Breast epithelium (tissue), 4 donors: ENCODE measurements at regions not wholly inside any gene's neighbourhood (a gene's known extent, or its start where the extent isn't known, plus 50 kb on each side); places are given as distances from the start of the nearest gene placed in this dataset.

Experiments
- DNase-seq, 2 donors: peaks; one replicate each; pipeline ENCODE4 v3.0.0-alpha.2; 2019; ENCODE audit warnings: low spot score in 2 of 2
- H3K27ac ChIP-seq, 2 donors: fragments of 200-600 bp; sonication (generic) in 1 of 2; one replicate each; pipeline ENCODE4 v1.5.1; 2016 to 2019; ENCODE audit warnings: mild to moderate bottlenecking in 1 of 2
- H3K27me3 ChIP-seq, 2 donors: fragments of 200-600 bp; sonication (generic) in 1 of 2; one replicate each; pipeline versions ENCODE4 v1.5.1 to v1.6.0; 2017 to 2019; ENCODE audit warnings: control low read depth in 1 of 2, mild to moderate bottlenecking in 1 of 2
- H3K36me3 ChIP-seq: fragments of 200-600 bp; one replicate; pipeline ENCODE4 v1.5.1; 2019
- H3K4me1 ChIP-seq, 2 donors: fragments of 200-600 bp; sonication (generic); one replicate each; pipeline ENCODE4 v1.5.1; 2016 to 2019; ENCODE audit warnings: control low read depth in 1 of 2
- H3K4me3 ChIP-seq, 3 donors: fragments of 200-600 bp; sonication (generic); 1 replicate in 2 of 3; 2 replicates in 1 of 3; pipeline ENCODE4 v1.5.1; 2016 to 2019; ENCODE audit warnings: mild to moderate bottlenecking in 3 of 3, moderate library complexity in 2 of 3
- H3K9me3 ChIP-seq, 2 donors: fragments of 200-600 bp; sonication (generic) in 1 of 2; one replicate each; pipeline ENCODE4 v1.5.1; 2016 to 2019; ENCODE audit warnings: control low read depth in 1 of 2
- POLR2A ChIP-seq: fragments of 450-650 bp; IDR thresholded peaks from one replicate; pipeline ENCODE4 v1.6.1; 2016; ENCODE audit warnings: antibody characterized with exemption, mild to moderate bottlenecking, moderate library complexity
- POLR2AphosphoS5 ChIP-seq, 3 donors: sonication (generic); formaldehyde crosslinking; IDR thresholded peaks; one replicate each; pipeline ENCODE4 v1.6.1; 2017; ENCODE audit warnings: antibody characterized with exemption in 3 of 3
- intact Hi-C: fragments of 100-400 bp; cut with DNase I; formaldehyde crosslinking; loops from one replicate; pipeline ENCODE4 v1.15.1; 2023; ENCODE audit warnings: low total_unique reads
- TF ChIP-seq, protein P1 (sequence below), 3 donors: fragments of 450-650 bp; IDR thresholded peaks; one replicate each; pipeline ENCODE4 v1.5.1; 2016 to 2017; ENCODE audit warnings: antibody characterized with exemption in 3 of 3, mild to moderate bottlenecking in 3 of 3, moderate library complexity in 3 of 3

DNA sequence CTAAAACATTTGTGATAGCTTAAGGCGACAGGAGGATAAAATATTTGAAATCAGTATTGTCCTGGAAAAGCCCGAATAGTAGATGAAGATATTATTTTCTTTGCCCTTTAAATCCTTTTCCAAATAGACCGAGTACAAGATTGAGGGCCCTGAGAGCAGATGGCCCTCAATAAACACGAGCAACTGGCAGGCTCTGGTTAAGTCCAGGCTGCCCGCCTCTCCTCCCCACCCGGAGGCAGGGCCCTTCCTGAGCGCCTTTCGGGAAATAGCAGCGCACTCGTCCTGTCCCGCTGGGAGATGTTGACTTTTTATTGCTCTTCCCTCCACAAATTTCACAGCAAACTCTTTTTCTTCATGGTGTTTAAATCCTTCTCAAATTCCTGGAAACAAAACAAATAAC is 50.8 kb upstream of the MAX start:
- no peaks in the 10 kb centered on the region for H3K27me3 ChIP-seq
- DNase-seq, result no peak
- no peak overlapping the region for H3K4me3 ChIP-seq
- no peaks in the 10 kb centered on the region for H3K36me3 ChIP-seq
- no peak overlapping the region for H3K27ac ChIP-seq
- intact Hi-C loops, result no loop called here
- peaks cover 0 to 3% of the 10 kb centered on the region in 2 donors for H3K4me1 ChIP-seq
- TF ChIP-seq POLR2AphosphoS5 (IDR thresholded peaks at IDR 0.05), result no peak
- TF ChIP-seq POLR2A, result no peak
- TF ChIP-seq, protein P1, sequence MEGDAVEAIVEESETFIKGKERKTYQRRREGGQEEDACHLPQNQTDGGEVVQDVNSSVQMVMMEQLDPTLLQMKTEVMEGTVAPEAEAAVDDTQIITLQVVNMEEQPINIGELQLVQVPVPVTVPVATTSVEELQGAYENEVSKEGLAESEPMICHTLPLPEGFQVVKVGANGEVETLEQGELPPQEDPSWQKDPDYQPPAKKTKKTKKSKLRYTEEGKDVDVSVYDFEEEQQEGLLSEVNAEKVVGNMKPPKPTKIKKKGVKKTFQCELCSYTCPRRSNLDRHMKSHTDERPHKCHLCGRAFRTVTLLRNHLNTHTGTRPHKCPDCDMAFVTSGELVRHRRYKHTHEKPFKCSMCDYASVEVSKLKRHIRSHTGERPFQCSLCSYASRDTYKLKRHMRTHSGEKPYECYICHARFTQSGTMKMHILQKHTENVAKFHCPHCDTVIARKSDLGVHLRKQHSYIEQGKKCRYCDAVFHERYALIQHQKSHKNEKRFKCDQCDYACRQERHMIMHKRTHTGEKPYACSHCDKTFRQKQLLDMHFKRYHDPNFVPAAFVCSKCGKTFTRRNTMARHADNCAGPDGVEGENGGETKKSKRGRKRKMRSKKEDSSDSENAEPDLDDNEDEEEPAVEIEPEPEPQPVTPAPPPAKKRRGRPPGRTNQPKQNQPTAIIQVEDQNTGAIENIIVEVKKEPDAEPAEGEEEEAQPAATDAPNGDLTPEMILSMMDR (IDR thresholded peaks at IDR 0.05), result no peak
- no peaks in the 10 kb centered on the region for H3K9me3 ChIP-seq

DNA sequence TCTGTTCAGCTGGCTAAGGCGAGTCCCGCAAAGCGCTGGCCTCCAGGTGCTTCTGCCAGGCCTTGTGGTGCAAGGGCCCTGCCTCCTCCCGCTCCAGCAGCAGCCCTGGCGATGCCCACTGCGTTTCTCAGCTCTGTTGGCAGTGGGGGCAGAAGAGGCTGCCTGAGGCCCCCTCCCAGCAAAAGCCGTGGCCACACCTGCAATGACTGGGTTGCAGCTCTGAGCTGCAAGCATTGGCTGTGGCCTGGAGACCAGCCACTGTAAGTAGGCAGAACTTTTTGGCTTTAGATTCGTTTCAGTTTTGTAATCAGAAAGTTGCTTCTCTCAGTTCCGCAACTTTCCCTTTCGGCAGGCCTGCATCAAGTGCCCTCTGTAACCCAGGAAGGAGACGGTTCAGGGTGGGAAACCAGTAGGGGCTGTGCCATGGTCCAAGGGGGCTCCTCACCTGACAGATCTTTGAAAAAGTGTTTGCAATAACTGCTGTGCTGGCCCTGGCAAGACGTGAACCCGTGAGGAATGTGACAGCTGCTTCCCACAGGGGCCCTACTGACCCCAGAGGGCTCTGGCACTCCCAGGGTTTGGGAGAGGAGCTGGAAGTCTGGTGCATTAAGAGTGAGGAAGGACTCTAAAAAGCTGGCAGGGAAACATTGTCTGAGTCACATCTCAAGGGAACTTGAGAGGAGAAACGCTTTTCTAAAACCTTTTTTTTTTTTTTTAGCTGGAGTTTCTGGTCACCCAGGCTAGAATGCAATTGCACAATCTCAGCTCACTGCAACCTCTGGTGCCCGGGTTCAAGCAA is 54.5 kb upstream of the MAX start:
- intact Hi-C loops, result no loop called here
- Histone ChIP-seq H3K9me3 (no peaks in the 10 kb centered on the region), H3K4me3 (peak overlapping the region; percentile 11 to 60 (median 33)), H3K4me1 (peaks cover 0 to 3% of the 10 kb centered on the region in 2 donors), H3K27me3 (no peaks in the 10 kb centered on the region), H3K36me3 (no peaks in the 10 kb centered on the region), H3K27ac (peak overlapping the region; percentile 73 to 95)
- peak in 1 of 2 donors; percentile 20 for DNase-seq
- TF ChIP-seq POLR2AphosphoS5 (IDR thresholded peaks at IDR 0.05) (peak in 1 of 3 donors; percentile 42), POLR2A (no peak)
- TF ChIP-seq, protein P1 (IDR thresholded peaks at IDR 0.05), result no peak

DNA sequence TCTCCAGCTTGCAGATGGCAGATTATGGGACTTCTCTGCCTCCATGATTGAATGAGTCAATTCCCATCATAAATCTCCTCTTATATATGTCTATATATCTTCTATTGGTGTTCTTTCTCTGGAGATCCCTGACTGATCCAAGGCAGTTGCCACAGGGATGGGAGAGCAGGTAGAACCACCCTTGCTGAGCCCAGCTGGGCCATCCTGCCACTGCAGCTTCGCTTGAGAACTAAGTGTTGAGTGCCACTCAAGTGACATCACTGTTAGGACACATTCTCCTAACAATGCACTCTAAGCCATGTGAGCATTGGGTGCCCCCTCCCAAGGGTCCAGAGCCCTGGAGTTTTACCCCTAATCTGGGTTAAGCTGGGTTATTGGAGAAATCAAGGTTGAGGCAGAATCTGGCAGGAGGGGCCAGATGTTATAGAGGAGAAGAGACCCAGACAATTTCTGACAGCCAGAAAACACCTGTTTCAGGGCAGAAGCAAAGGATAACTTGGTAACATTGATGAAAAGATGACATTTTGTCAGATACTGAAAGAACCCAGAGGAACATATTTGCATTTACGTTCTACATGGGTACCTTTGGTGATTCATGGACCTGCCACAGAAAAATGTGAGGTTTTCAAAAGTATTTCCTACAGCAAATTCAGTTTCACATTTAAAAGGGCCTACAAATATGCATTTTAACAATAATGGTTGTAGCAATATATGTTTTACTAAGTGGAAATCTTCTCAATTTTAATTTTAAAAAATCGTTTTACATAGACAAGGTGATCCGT is 57.2 kb upstream of the MAX start:
- H3K9me3 ChIP-seq, result no peaks in the 10 kb centered on the region
- DNase-seq, result no peak
- peaks cover 0 to 3% of the 10 kb centered on the region in 2 donors for H3K4me1 ChIP-seq
- H3K36me3 ChIP-seq, result no peaks in the 10 kb centered on the region
- no peaks in the 10 kb centered on the region for H3K27me3 ChIP-seq
- no peak overlapping the region for H3K4me3 ChIP-seq
- no peak overlapping the region for H3K27ac ChIP-seq
- TF ChIP-seq POLR2AphosphoS5 (IDR thresholded peaks at IDR 0.05), result no peak
- no peak for TF ChIP-seq POLR2A
- TF ChIP-seq, protein P1 (IDR thresholded peaks at IDR 0.05), result no peak
- intact Hi-C loops, result no loop called here

DNA sequence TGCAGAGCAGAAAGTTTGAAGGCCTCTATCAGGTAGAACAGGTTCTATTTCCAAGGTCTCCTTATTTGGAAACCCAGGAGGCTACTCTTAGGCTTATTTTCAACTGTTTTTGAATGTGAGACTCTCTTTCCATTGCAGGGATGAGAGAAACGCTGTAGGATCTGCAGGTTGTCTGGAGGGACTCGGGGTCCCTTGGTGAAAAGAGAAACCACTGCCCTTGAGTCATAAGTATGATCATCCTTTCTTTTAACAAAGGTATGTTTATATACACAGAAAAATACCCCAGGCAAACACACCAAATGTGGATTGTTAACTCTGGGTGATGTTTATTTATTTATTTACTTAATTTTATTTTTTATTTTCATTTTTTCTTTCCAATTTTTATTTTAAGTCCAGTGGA is 57.8 kb upstream of the MAX start:
- intact Hi-C loops, result no loop called here
- Histone ChIP-seq H3K4me3 (no peak overlapping the region), H3K27ac (no peak overlapping the region), H3K9me3 (no peaks in the 10 kb centered on the region), H3K4me1 (peaks cover 0 to 3% of the 10 kb centered on the region in 2 donors), H3K36me3 (no peaks in the 10 kb centered on the region), H3K27me3 (no peaks in the 10 kb centered on the region)
- no peak for DNase-seq
- TF ChIP-seq, protein P1 (IDR thresholded peaks at IDR 0.05), result no peak
- no peak for TF ChIP-seq POLR2A

DNA sequence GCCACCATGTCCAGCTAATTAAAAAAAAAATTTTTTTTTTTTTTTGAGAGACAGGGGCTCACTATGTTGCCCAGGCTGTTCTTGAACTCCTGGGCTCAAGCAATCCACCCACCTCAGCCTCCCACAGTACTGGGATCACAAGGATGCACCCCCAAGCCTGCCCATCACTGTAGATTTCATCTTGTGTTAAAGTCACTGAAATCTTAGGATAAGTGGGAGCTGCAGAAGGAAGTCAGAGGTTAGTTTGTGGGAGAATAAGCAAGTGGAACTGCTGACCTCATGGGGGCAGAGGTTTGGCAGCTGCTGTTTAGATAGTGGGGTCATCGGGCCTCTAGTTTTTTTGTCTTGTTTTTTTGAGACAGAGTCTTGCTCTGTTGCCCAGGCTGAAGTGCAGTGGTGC is 59.7 kb upstream of the MAX start:
- no peaks in the 10 kb centered on the region for H3K4me1 ChIP-seq
- no peaks in the 10 kb centered on the region for H3K36me3 ChIP-seq
- TF ChIP-seq POLR2A (no peak), POLR2AphosphoS5 (IDR thresholded peaks at IDR 0.05) (no peak)
- TF ChIP-seq, protein P1 (IDR thresholded peaks at IDR 0.05), result no peak
- H3K4me3 ChIP-seq, result no peak overlapping the region
- no peaks in the 10 kb centered on the region for H3K9me3 ChIP-seq
- H3K27me3 ChIP-seq, result no peaks in the 10 kb centered on the region
- no peak overlapping the region for H3K27ac ChIP-seq
- DNase-seq, result no peak
- intact Hi-C loops, result no loop called here
